ENCODE measurements at regions not wholly inside any gene's neighbourhood (a gene's known extent, or its start where the extent isn't known, plus 50 kb on each side); places are given as distances from the start of the nearest gene placed in this dataset.

- DNase-seq (ENCODE audit: low spot score), result peak; percentile 92
Measured at GRCh38 chr2:129877289-129877741, 102.2 kb upstream of the RAB6C start.

GRCh38 chr2:129877795-129878775, 101.4 kb upstream of the RAB6C start:
- no peak for DNase-seq (ENCODE audit: low spot score)

DNA sequence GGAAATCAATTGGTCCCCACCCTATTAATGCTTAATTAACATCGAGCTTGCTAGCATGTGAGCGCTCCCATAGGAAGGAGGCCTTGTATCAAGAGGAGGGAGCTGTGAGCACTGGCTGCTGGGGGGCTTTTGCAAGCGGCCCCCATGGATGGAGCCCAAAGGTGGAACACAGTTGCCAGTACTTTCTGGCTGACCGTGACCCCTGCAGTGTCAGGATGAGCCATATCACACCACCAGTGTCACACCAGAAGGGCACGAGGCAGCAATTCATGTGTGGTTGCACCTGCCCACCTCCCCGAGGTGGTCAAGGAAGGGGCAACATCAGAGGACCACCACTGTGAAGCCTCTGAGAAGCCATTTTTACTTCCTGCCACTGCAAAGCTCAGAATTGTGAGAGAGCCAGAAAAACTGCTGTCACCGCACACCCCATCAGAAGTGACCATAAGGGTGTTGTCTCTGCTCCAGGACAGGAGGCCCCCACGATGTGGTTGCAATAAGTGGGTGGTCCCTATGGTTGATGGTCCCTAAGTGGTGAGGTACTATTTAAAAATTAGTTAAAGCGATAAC, 99.8 kb upstream of the RAB6C start:
- no peak for DNase-seq (ENCODE audit: low spot score)

GRCh38 chr2:129880309-129880708, 99.2 kb upstream of the RAB6C start:
- DNase-seq (ENCODE audit: low spot score), result no peak

DNA sequence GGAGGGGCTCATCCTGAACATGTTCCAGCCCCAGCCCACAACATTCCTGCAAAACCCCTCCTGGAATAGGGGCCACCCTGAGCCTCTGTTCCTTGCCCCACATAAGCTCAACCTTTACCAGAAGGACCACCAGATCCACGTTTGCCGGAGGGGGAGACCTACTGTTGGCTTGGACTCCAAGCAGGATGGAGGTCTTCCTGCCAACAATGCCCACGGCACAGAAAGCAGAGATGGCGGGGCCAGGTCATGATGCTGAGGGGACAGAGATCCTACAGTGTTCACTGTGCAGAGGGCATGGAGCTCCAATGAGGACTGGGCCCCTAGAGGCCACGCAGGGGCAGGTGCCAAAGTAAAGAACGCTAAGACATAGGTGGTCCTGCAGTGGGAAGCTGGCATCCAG, 98.5 kb upstream of the RAB6C start:
- no peak for DNase-seq (ENCODE audit: low spot score)

GRCh38 chr2:129881786-129882396, 97.6 kb upstream of the RAB6C start:
- no peak for DNase-seq (ENCODE audit: low spot score)

DNA sequence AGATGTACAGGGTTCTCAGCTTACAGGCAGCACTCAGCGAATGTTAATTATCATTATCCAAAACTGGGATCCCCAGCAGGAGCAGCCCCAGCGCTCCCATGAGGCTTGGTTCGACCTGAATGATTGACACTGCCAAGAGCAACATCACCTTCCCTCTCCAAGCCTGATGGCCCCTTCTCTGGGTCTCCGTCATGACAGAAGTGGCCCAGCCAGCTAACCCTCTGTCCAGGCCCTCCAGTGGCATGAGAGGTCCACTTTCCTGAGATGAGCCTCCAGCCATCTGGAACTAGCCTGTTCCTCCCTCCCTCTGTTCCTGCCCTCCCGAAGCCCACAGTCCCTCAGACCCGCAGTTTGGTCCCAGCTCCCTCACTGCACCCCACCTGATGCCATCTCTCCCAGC, 97.0 kb upstream of the RAB6C start:
- no peak for DNase-seq (ENCODE audit: low spot score)

DNA sequence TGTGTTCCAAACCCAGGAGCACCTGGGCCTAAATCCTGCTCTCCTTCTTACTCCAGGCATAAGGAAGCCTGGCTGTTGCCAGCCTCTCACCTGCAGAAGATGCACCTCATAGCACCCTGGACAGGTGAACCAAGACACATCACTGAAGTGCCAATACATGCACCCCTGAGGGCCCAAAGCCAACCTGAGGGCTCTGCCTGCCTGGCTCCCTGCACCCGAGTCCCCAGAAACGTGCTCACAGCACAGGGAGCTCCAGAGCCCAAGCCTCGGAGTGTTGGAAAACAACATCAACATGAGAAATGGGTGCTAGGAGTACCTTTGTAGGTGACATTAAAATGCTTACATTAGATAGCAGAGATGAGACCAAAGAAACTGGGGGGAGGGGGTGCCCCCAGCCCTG, 96.3 kb upstream of the RAB6C start:
- DNase-seq (ENCODE audit: low spot score), result no peak

DNA sequence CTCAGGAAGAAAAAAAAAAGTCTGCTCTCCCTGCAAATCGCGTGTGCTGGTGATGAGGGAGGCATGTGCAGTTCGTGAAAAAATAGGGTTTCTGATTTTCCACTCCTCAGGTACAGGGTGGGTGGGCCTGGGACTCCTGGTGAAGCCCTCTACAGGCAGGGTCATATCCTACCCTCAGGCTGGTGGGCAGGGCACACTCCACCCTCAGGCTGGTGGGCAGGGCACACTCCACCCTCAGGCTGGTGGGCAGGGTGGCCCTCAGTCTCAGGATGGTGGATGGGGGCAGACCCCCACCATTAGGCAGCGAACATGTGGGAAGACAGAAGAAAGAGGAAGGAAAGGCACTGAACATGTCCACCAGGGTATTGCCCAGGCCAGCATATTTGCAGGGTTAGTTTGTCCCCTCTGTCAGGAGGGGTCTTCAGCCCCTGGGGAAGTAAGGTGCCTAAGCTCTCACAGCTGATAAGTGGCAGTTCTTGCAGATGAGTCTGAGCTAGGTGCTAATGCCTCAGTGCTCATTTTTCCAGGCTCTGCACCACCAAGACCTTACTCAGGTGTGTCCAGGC, 95.2 kb upstream of the RAB6C start:
- no peak for DNase-seq (ENCODE audit: low spot score)

DNA sequence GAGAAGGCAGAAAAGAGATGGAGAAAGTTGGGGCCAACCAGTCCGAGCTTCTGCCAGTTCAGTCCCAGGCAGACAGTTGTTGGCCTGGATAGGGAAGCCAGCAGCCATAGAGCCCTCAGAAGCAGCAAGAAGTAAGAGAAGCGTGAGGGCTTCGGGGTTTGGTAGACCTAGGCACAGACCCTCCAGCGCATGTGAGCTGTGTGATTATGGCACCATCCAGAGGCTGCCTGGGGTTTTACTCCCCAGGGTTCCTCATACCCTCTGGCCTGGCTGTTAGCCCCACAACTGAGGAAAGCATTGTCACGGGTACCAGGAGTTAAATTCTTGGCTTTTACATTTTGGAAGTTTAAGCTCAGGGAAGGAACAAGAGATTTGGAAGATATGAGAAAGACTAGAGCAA, 93.7 kb upstream of the RAB6C start:
- no peak for DNase-seq (ENCODE audit: low spot score)

GRCh38 chr2:129887688-129888266, 91.7 kb upstream of the RAB6C start:
- no peak for DNase-seq (ENCODE audit: low spot score)

DNA sequence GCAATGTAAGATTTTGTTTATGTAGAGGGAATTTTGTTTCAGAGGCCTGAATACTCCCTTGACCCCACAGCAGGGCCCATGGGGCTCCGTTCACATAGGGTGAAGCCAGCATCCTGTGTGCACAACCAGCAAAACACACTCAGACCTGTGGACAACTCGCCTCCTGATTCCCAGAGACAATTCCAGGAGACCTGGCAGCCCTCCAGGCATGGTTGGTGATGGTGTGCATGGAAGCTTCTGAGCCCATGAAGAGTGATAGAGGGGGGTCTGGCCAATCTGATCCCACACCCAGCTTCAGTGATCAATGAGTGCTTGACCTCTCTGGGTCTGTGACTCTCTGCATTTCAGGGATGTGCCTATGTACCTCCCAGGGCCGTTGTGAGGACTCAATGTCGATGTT, 91.0 kb upstream of the RAB6C start:
- no peak for DNase-seq (ENCODE audit: low spot score)

- DNase-seq (ENCODE audit: low spot score), result no peak
Measured at GRCh38 chr2:129888896-129889295, 90.6 kb upstream of the RAB6C start.

DNA sequence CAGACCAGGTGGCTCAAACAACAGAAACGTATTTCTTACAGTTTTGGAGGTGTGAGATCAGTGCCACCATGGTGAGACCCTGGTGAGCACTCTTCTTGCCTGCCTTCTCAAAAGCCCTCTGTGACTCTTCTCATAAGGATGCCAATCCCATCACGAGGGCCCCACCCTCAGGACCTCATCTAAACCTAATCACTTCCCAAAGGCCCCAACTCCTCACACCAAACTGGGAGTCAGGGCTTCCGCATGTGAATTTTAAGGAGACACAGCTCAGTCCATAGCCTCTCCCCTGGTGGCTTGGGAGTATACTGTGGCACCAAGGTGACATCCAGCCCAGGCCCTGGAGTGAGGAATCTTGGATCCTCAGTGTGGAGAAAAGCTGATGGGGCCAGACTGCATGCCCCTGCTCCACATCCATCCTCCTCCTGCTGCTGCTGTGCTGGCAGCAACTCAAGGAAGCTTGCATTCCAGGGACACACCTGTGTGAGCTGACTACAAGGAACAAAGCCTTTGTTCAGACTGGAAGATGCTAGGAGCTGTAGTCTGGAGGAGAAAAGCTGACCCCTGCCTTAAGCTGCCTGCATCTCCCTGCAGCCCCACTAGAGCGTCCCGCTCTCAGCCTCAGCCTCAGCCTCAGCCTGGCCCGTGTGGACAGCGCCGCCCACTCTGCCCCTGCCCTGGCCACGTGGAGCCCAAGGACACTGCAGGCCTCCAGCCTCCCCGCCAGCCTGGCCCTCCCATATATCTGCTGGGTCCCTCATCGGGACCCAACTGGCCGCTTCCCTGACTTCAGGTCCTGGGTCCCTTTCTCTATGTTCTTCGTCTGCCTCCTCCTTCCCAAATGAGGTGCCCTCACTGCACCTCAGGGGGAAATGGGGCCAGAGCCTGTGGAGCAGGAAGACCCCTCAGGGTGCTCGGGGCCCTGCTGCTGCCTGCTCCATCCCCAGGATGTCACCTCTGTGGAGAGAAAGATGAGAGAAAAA, 87.8 kb upstream of the RAB6C start:
- DNase-seq (ENCODE audit: low spot score), result no peak

DNA sequence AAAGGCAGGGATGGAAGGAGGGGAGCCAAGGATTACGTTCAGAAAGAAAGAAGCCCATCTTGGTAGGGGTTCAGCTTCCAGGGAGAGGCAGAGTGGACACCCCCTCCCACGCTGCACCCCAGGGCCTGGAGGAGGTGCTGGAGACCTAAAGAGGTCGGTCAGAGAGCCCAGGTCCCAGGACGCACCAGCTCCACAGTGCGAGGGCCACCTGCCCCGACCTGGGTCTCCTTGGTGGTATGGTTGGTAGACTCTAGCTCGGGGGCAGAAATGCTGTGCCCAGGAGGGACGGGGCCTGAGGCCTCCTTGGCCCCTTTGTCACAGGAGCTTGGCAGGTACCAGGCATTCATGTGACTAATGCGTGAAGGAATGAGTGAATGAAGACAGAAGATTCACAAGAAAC, 87.1 kb upstream of the RAB6C start:
- no peak for DNase-seq (ENCODE audit: low spot score)

DNA sequence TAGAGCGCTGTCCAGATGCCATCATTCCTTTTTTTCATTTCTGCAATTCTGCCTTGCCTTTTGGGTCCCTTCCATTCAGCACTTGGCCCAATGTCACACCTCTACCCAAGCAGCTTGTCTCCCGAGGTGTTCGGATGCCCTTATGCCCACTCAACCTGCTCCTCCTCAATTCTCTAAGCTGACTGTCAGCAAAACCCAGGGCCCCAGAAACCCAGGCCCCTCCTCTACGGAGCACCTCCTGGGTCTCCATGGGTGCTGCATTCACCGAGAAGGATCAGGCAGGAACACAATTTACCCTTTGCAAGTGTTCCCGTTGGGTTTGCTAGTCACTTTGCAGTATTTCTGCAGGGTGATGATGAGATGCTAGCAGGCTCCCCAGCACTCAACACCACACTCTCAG, 86.7 kb upstream of the RAB6C start:
- DNase-seq (ENCODE audit: low spot score), result no peak

GRCh38 chr2:129893244-129893643, 86.2 kb upstream of the RAB6C start:
- no peak for DNase-seq (ENCODE audit: low spot score)

DNA sequence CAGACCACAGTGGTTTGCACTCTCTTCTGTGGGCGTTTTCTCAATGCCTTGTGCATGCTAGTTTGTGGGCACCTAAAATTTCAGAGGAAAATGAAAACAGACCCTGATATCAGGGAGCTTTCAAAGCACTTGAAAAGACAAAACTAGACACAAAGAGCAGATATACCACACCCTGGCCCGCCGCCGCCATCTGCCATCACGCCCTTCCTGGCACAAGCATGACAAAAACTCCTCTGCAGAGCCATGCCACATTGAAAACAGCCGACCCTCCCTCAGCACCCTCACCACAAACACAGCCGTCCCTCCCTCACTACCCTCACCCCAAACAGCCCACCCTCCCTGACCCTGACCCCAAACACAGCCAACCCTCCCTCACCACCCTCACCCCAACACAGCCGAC, 84.8 kb upstream of the RAB6C start:
- DNase-seq (ENCODE audit: low spot score), result no peak

DNA sequence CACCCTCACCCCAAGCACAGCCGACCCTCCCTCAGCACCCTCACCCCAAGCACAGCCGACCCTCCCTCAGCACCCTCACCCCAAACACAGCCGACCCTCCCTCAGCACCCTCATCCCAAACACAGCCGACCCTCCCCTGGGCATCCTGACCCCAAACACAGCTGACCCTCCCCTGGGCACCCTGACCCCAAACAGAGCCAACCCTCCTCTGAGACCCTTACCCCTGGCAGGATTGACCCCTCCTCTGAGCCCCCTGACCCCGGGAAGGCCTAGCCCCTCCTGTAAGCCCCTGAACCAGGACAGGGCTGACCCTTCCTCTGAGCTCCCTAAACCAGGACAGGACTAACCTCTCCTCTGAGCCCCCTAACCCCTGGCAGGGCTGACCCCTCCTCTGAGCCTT, 84.4 kb upstream of the RAB6C start:
- no peak for DNase-seq (ENCODE audit: low spot score)

DNA sequence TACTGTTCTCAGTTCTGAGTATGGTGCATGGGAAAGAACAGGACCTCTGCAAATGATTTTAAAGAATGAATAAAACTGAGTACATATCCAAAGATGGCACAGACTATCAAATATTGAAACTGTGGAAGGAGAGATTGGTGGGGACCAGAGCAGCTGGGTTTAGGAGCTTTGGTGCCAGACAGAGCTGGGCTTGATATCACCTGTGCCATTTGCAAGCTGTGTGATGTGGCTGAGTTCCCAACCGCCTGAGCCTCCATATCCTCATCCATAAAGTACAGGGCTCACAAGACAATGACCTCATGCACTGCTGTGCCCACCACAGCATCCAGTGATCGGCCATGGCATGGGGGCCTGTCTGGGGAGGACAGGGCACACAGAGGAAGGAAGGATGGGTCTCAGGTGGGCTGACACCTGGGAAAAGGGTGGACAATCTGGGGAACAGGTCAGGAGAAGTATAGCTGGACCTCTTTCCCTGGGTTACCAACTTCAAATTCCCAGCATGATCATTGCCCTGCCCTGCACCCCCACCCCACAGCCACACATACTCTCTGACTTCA, 83.9 kb upstream of the RAB6C start:
- no peak for DNase-seq (ENCODE audit: low spot score)
